NOMO-1 treated with dmso at 0.1 percent for 144 hours (cell line): ENCODE measurements at regions not wholly inside any gene's neighbourhood (a gene's known extent, or its start where the extent isn't known, plus 50 kb on each side); places are given as distances from the start of the nearest gene placed in this dataset.

Experiments
- DNase-seq: peaks from one replicate; lab custom pipeline; 2025; ENCODE audit not compliant: unreplicated experiment; lab: John Stamatoyannopoulos, UW

DNA sequence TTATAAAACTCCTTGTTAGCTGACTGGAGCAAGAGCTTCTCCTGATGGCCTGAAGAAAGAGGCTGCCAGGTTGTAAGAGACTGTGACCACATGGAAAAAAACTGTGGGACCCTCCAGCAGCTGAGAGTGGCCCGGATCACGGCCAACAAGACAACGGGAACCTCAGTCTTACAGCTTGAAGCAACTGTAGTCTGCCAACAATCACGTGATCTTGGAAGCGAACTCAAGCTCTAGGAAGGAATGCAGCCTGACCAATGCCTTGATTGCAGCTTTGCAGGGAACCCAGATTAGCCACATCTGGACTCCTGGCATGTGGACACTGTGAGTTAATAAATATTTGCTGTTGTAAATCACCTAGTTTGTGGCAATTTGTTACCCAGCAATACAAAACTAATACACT lies 442.6 kb upstream of the PRMT6 start:
- no peak for DNase-seq

DNA sequence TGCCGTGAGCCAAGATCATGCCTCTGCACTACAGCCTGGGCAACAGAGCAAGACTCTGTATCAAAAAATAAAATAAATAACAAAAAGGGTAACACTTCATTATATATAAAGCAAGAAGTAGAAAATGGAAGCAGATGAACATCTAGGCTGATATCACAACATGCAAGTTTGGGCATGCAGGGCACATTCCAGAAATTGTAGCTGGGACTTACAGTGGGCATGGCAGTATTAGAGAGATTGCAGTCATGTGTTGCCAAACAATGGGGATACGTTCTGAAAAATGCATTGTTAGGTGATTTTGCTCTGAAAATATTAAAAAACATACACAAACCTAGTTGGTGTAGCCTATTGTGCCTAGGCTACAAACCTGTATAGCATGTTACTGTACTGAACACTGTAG lies 441.0 kb upstream of the PRMT6 start:
- DNase-seq = no peak

GRCh38 chr1:106619080-106619826 lies 437.2 kb upstream of the PRMT6 start:
- DNase-seq = no peak

- DNase-seq = no peak
These were observed 436.7 kb upstream of the PRMT6 start for GRCh38 chr1:106619827-106620134.

DNA sequence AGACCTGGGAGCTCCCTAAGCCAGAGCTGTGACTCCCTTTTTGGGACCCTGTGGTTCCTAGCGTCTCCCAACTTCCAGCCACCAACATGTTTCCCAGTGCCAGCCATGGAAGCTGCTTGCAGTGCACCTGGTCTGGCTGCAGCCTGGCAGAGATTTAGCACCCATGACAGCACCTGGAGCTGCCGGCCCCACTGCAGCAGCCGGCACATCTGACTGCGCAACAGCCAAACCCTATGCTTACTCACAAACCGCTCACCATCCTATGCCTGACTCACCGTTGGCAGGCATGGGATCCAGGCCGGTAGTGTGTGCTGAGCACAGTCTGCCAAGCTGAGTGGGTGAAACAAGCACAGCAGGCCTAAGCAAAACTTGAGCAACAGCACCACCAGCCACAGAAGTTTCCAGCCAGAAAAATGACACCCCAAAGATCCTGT lies 435.9 kb upstream of the PRMT6 start:
- DNase-seq = no peak

DNA sequence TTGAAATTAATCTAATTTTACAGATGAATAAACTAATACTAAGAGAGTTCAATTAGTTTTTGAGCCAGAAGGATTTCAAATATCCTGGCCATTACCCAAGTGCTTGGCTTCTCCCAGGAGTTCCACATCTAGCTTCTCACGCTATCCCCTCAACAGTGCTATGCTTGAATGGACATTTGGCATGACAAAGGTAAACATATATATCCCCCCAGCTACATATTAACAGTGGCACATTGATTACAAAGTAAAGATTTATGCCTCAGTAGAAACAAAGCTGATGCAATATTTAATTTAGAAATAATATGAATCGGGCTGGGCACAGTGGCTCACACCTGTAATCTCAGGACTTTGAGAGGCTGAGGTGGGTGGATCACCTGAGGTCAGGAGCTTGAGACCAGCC lies 434.6 kb upstream of the PRMT6 start:
- DNase-seq = no peak

GRCh38 chr1:106637566-106637965 lies 418.9 kb upstream of the PRMT6 start:
- DNase-seq = no peak

DNA sequence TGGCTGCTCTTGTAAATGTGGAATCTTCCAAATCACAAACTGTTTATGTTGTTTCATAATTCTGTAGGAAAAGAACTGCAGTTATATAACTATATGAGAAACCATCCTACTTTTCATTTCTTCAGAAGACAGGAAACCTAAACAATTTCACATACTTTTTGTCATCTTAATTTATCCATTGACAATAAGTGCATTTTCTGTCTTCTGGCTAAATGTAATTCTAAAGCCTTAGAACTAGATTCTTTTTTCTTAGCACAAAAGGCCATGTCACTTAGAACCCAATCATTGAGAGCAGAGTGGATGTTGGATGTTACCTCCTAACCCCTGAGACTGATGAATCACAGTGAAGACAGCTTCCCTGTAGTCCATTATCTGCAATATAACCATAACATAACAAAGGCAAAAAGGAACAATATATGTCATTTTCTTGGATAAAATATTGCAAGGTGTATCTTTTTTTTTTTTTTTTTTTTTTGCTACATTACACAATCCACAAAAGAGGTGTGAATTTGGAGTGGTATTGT lies 410.2 kb upstream of the PRMT6 start:
- no peak for DNase-seq

DNA sequence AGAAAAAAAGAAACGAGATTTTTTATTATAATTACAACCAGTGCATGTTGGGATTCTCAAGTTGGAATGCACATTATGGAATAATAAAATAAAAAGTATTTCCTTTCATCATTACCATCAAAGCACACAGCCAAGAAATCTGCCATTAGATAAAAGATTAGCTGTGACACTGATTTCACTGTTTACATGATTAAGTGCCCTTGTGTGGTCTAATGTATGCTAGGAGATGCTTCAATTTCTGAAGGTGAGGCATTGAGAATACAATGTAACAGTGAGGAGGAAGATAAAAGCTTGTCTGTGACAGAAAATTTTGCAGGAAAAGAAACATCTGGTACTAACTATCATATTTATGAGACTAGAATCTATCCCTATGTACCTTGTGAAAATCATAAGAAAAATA lies 409.7 kb upstream of the PRMT6 start:
- DNase-seq = no peak

GRCh38 chr1:106651028-106651762 lies 405.3 kb upstream of the PRMT6 start:
- no peak for DNase-seq

DNA sequence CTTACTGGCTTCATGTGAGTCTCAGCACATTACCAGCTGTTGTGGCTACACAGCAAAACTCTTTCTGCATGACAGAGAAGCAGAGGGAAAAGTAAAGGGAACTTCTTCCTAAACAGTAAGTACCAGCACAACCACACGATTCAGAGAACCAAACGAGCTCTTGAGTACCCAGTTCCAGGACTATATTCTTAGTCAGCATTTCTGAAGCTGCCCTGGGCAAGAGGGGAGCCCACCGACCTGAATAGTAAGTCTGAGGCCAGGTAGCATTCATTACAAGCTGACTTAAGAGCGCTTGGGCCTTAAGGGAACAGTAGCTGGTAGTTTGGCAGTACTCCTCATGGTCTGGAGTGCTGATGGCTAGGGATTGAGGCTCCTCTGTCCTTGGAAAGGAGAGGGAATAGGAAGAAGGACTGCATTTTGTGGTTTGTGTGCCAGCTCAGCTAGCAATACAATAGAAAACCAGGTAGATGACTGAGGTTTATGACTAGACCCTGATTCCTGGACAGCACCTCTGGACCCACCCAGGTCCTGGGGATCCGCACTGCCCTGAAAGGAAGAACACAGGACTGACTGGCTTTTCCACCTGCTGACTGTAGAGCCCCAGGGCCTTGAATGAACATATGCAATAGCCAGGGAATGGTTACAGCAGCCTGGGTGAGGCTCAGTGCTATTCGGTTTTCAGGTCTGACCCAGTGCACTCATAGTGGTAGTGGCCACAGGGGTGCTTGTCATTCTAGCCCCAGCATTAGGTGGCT lies 396.8 kb upstream of the PRMT6 start:
- no peak for DNase-seq

- DNase-seq = no peak
These were observed 380.9 kb upstream of the PRMT6 start for GRCh38 chr1:106675558-106675957.

- no peak for DNase-seq
These were observed 380.5 kb upstream of the PRMT6 start for GRCh38 chr1:106676021-106676420.

DNA sequence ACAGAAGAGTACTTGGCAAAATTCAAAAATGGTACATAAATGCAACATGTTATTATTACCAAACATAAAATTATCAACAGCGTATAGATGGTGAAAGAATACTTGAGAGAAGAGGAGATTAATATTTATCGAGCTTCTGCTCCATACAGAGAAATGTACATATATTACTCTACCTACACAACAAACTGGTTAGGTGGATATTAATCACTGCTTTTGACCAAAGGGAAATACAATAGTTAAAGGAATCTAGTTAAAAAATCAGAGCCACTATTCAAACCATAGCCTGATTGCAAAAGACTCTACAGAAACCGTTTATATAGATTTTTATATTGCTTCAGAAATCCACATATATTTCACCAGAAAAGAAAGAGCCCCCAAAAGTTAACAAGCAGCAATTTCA lies 379.3 kb upstream of the PRMT6 start:
- no peak for DNase-seq

GRCh38 chr1:106677721-106678120 lies 378.8 kb upstream of the PRMT6 start:
- no peak for DNase-seq

- DNase-seq = no peak
These were observed 378.0 kb upstream of the PRMT6 start for GRCh38 chr1:106678279-106679050.

DNA sequence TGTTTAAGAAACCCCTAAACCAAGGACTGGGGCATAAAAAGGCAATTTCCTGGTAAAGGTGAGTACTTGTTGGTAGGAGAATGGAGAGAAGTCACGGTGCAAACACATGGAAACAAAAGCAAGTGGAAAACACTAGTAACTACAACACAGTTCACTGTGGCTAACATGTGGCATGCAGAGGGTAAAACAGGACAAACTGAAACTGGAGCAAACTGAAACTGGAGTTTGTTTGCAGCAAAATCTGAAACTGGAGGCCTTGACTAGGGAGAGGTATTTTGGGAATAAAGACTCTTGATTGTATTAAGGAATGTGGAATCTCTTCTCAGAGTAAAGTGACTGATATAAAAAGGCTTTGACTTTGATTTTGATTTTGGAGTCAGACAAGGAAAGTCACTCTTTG lies 376.3 kb upstream of the PRMT6 start:
- no peak for DNase-seq

DNA sequence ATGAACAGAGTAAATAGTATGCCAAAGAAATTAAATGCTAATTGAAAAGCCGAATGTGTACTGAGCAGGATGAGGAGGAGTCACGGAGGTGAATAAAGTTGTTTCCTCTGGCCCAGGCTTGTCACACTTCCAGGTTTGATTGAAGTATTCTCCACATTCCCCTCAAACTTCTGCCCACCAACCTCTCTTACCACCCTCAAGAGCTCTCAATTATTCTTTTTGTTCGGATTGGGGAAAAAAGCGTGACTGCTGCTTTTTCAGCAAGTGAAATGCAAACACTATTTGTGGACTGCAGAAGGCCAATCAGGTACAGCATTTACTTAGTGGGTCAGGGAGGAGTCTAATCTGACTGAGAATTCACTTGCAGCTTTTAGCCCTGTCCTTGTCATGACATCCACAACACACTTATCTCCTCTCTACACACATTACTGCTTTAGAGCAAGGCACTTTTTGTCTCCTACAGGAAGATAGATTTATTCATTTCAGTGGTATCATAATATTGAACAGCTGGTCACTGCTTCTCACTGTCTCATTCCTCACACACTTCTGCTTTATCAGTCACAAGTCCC lies 375.6 kb upstream of the PRMT6 start:
- no peak for DNase-seq

GRCh38 chr1:106681939-106682522 lies 374.4 kb upstream of the PRMT6 start:
- DNase-seq = no peak

DNA sequence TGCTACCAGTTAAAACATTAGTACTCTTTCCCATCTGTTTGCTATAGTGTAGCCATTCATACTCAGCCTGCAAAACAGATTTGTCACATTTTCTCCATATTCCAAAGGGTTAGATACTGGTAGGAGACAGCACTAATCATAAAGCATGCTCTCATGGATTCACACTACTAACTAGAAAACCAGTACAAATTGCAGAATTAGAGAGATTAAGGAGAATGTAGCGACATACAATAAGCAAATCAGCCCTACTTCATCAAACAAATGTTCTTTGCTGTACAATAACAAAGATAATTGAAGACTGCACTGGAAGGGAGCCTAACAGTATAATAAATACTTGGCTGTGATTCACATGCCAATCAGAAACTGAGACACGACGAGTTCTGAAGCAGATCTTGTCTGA lies 368.0 kb upstream of the PRMT6 start:
- DNase-seq = no peak
